Thyroid gland (tissue), 4 donors: ENCODE measurements at regions not wholly inside any gene's neighbourhood (a gene's known extent, or its start where the extent isn't known, plus 50 kb on each side); places are given as distances from the start of the nearest gene placed in this dataset.
"Not testable (repeated sequence)": the region's sequence is repeated elsewhere in the genome, so short reads cannot be mapped to it uniquely, and the experiment has no call there.

Experiments
- CTCF ChIP-seq, 6 experiments: fragments of 200-600 bp in 3 of 6; fragments of 450-650 bp in 3 of 6; sonication (generic) in 3 of 6; IDR thresholded peaks; one replicate each; pipeline ENCODE4 v1.5.1; 2016 to 2019; ENCODE audit warnings: antibody characterized with exemption in 6 of 6, mild to moderate bottlenecking in 2 of 6, inconsistent platforms in 1 of 6, moderate library complexity in 1 of 6
- POLR2A ChIP-seq, 2 donors: fragments of 450-650 bp; IDR thresholded peaks; one replicate each; pipeline ENCODE4 v1.6.1; 2017; ENCODE audit warnings: antibody characterized with exemption in 2 of 2, mild to moderate bottlenecking in 2 of 2, moderate library complexity in 1 of 2

GRCh38 chr1:234815295-234815815 lies 205.4 kb upstream of the IRF2BP2 start:
- not testable (repeated sequence) for TF ChIP-seq CTCF, POLR2A (IDR thresholded peaks at IDR 0.05)
